Heart left ventricle (tissue), 16 donors: ENCODE measurements at regions not wholly inside any gene's neighbourhood (a gene's known extent, or its start where the extent isn't known, plus 50 kb on each side); places are given as distances from the start of the nearest gene placed in this dataset.
A peak's percentile ranks its signal among the peaks of the same experiment; 100 is the strongest.

Experiments
- ATAC-seq, 4 donors: fragments of 200-7000 bp; cut with Tn5 transposase; one replicate each; pipeline ENCODE4 v1.9.1; 2020 to 2022; ENCODE audit warnings: moderate library complexity in 4 of 4, mild to moderate bottlenecking in 3 of 4, moderate number of reproducible peaks in 1 of 4
- DNase-seq, 5 donors: peaks; one replicate each; pipeline ENCODE4 v3.0.0-alpha.2; 2020
- H3K27ac ChIP-seq, 12 donors: fragments of 200-600 bp; sonication (generic) in 4 of 12; one replicate each; pipeline versions ENCODE4 v1.5.0 to v1.8.0; 2016 to 2022; ENCODE audit warnings: mild to moderate bottlenecking in 2 of 12
- H3K27me3 ChIP-seq, 9 donors: fragments of 200-600 bp; sonication (generic) in 2 of 9; one replicate each; pipeline versions ENCODE4 v1.5.1 to v1.8.0; 2016 to 2022; ENCODE audit warnings: mild to moderate bottlenecking in 3 of 9
- H3K36me3 ChIP-seq, 9 donors: fragments of 200-600 bp; sonication (generic) in 2 of 9; one replicate each; pipeline versions ENCODE4 v1.5.0 to v1.8.0; 2018 to 2022; ENCODE audit warnings: mild to moderate bottlenecking in 2 of 9
- H3K4me1 ChIP-seq, 12 donors: fragments of 200-600 bp; sonication (generic) in 4 of 12; one replicate each; pipeline versions ENCODE4 v1.5.0 to v1.8.0; 2016 to 2022; ENCODE audit warnings: mild to moderate bottlenecking in 3 of 12
- H3K4me3 ChIP-seq, 12 donors: fragments of 200-600 bp; sonication (generic) in 4 of 12; one replicate each; pipeline versions ENCODE4 v1.5.0 to v1.8.0; 2017 to 2022; ENCODE audit warnings: mild to moderate bottlenecking in 9 of 12, moderate library complexity in 4 of 12
- H3K9me3 ChIP-seq, 12 donors: fragments of 200-600 bp; sonication (generic) in 4 of 12; one replicate each; pipeline versions ENCODE4 v1.5.0 to v1.8.0; 2016 to 2022; ENCODE audit warnings: mild to moderate bottlenecking in 1 of 12
- POLR2A ChIP-seq, 2 donors: fragments of 450-650 bp; IDR thresholded peaks; one replicate each; pipeline ENCODE4 v1.6.1; 2017; ENCODE audit warnings: antibody characterized with exemption in 2 of 2, mild to moderate bottlenecking in 2 of 2, moderate library complexity in 2 of 2
- WGBS, 4 donors: extraction: QIAGEN DNeasy Blood & Tissue Kit in 2 of 4; methylation state at CpG; one replicate each; pipeline versions ENCODE4 v1.1.5 to v1.1.7; 2013 to 2018; 5-methylcytosine and 5-hydroxymethylcytosine counted together
- intact Hi-C, 10 donors: fragments of 100-400 bp; cut with DNase I; formaldehyde crosslinking; loops; one replicate each; pipeline versions ENCODE4 v1.11.1 to v1.14.2; 2022
- TF ChIP-seq, protein P1 (sequence below), 12 donors: fragments of 200-600 bp; sonication (generic) in 4 of 12; IDR thresholded peaks; one replicate each; pipeline versions ENCODE4 v1.5.0 to v1.8.0; 2018 to 2022; ENCODE audit warnings: antibody characterized with exemption in 12 of 12, mild to moderate bottlenecking in 5 of 12
- donor health status: ischemic (EF 13 %, LVEDD 7.1; RV severe dilation, severe dysfunction).
- donor health status: healthy with polysubstance abuse.
- donor health status: DM: no; HTN: yes; CAD: no.
- donor health status: DM: no; HTN: no; CAD: no.
- donor health status: ischemic (EF 25% LVEDD 6.9; RV normal size, moderate dysfunction).
- donor health status: ischemic (EF 25% LVEDD 5.7; RV mildly dilated, moderate dysfunction).
- donor health status: healthy.
- donor health status: DM: yes; HTN: yes; CAD: no.
- donor health status: ischemic (EF 35%, LVEDD 5.7; RV mildly dilated, moderate dysfunction).
- donor health status: nonischemic (EF 11% LVEDD 7.7; RV severe dilation, severe dysfunction).
- donor health status: DM: yes; HTN: yes; CAD: no.
- donor health status: PGD.
- donor health status: ischemic (EF 29% LVEDD 5.4; RV normal size, mild dysfunction).
- donor health status: nonischemic (EF 23%, LVEDD 6.1; RV moderate dilation, normal function).

- H3K4me1 ChIP-seq, result peaks cover 0 to 34% (median 3%) of the 10 kb centered on the region in 12 donors
- 76 to 86% (median 84%) methylated on average over 13 of the region's 13 CpGs for WGBS, 4 donors
- intact Hi-C loops, result no loop called here
- TF ChIP-seq POLR2A (IDR thresholded peaks at IDR 0.05), result no peak
- TF ChIP-seq, protein P1, sequence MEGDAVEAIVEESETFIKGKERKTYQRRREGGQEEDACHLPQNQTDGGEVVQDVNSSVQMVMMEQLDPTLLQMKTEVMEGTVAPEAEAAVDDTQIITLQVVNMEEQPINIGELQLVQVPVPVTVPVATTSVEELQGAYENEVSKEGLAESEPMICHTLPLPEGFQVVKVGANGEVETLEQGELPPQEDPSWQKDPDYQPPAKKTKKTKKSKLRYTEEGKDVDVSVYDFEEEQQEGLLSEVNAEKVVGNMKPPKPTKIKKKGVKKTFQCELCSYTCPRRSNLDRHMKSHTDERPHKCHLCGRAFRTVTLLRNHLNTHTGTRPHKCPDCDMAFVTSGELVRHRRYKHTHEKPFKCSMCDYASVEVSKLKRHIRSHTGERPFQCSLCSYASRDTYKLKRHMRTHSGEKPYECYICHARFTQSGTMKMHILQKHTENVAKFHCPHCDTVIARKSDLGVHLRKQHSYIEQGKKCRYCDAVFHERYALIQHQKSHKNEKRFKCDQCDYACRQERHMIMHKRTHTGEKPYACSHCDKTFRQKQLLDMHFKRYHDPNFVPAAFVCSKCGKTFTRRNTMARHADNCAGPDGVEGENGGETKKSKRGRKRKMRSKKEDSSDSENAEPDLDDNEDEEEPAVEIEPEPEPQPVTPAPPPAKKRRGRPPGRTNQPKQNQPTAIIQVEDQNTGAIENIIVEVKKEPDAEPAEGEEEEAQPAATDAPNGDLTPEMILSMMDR (IDR thresholded peaks at IDR 0.05), result no peak
- DNase-seq (no peak), ATAC-seq (no peak)
- H3K27ac ChIP-seq, result peak overlapping the region in 3 of 12 donors; percentile 24 to 37 (median 29)
- no peaks in the 10 kb centered on the region for H3K36me3 ChIP-seq
- H3K27me3 ChIP-seq, result no peaks in the 10 kb centered on the region
- peaks cover 0 to 14% (median 3%) of the 10 kb centered on the region in 12 donors for H3K9me3 ChIP-seq
- no peak overlapping the region for H3K4me3 ChIP-seq
These were observed 63.5 kb upstream of the WNT11 start for GRCh38 chr11:76269661-76270261.

DNA sequence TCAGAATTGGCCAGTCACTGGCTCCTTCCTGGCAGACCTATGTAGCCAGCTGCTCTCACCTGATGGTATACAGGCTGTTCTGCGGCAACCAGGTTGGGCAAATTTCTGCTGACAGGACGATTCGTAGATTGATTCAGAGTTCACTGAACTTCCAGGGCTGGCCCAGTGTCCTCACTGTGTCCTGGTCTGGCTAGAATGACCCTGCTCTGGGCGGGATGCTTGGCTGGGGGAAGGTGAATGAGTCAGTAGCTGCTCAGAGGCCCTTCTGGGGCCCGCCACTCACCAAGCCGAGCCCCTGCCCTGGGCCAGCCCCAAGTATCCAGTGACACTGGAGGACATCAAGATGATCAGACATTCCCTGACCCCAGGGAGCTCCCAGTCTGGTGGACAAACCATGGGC is 62.9 kb upstream of the WNT11 start:
- no peak overlapping the region for H3K4me3 ChIP-seq
- intact Hi-C loops, result no loop called here
- WGBS, 4 donors, result 71 to 86% (median 77%) methylated on average over 6 of the region's 6 CpGs
- peak in 2 of 5 donors; percentile 37 to 43 for DNase-seq
- peak in 3 of 4 donors; percentile 27 to 69 (median 32) for ATAC-seq
- H3K27me3 ChIP-seq, result no peaks in the 10 kb centered on the region
- TF ChIP-seq, protein P1 (IDR thresholded peaks at IDR 0.05), result no peak
- no peak for TF ChIP-seq POLR2A (IDR thresholded peaks at IDR 0.05)
- H3K4me1 ChIP-seq, result peaks cover 0 to 34% (median 3%) of the 10 kb centered on the region in 12 donors
- H3K9me3 ChIP-seq, result peaks cover 0 to 8% (median under 1%) of the 10 kb centered on the region in 12 donors
- no peaks in the 10 kb centered on the region for H3K36me3 ChIP-seq
- no peak overlapping the region for H3K27ac ChIP-seq

DNA sequence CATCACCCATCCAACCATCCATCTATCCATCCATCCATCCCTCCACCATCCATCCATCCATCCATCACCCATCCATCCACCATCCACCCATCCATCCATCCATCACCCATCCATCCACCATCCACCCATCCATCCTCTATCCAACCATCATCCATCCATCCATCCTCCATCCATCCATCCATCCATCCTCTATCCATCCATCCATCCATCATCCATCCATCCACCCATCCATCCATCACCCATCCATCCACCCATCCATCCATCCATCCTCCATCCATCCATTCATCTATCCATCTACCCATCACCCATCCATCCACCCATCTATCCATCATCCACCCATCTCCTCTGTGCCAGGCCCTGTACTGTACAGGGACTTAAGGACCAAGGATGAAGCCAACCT is 62.2 kb upstream of the WNT11 start:
- Histone ChIP-seq H3K4me3 (no peak overlapping the region), H3K27ac (no peak overlapping the region), H3K4me1 (peaks cover 0 to 38% (median 3%) of the 10 kb centered on the region in 12 donors), H3K27me3 (no peaks in the 10 kb centered on the region), H3K36me3 (no peaks in the 10 kb centered on the region), H3K9me3 (peaks cover 0 to under 1% (median 0%) of the 10 kb centered on the region in 12 donors)
- no peak for ATAC-seq
- intact Hi-C loops, result no loop called here
- TF ChIP-seq POLR2A (IDR thresholded peaks at IDR 0.05), result no peak
- TF ChIP-seq, protein P1 (IDR thresholded peaks at IDR 0.05), result no peak
- no peak for DNase-seq

- Histone ChIP-seq H3K27ac (no peak overlapping the region), H3K4me3 (no peak overlapping the region), H3K36me3 (no peaks in the 10 kb centered on the region), H3K4me1 (peaks cover 0 to 41% (median 6%) of the 10 kb centered on the region in 12 donors), H3K9me3 (no peaks in the 10 kb centered on the region), H3K27me3 (no peaks in the 10 kb centered on the region)
- TF ChIP-seq, protein P1 (IDR thresholded peaks at IDR 0.05), result no peak
- TF ChIP-seq POLR2A (IDR thresholded peaks at IDR 0.05), result no peak
- intact Hi-C loops, result no loop called here
- 86 to 88% (median 88%) methylated on average over 6 of the region's 6 CpGs for WGBS, 4 donors
- ATAC-seq (no peak), DNase-seq (no peak)
These were observed 61.3 kb upstream of the WNT11 start for GRCh38 chr11:76267556-76267955.
